Erythroblast (primary cell): ENCODE measurements at regions not wholly inside any gene's neighbourhood (a gene's known extent, or its start where the extent isn't known, plus 50 kb on each side); places are given as distances from the start of the nearest gene placed in this dataset.

Source experiments
- DNase-seq, 2 experiments: peaks; one replicate each; lab custom pipeline; 2025; lab: John Stamatoyannopoulos, UW
- GATA1 ChIP-seq: IDR thresholded peaks from 2 replicates; pipeline ENCODE4 v1.6.1; 2011; ENCODE audit warnings: low read depth, mild to moderate bottlenecking, control low read depth, low read length, moderate library complexity
- POLR2A ChIP-seq: IDR thresholded peaks from 2 replicates; pipeline ENCODE4 v1.6.1; 2011; ENCODE audit warnings: mild to moderate bottlenecking, low read length

GRCh38 chr10:60518745-60519144, 129.1 kb upstream of the ANK3 start:
- no peak for DNase-seq
- no peak for TF ChIP-seq GATA1
- no peak for TF ChIP-seq POLR2A

GRCh38 chr10:60517805-60518204, 128.1 kb upstream of the ANK3 start:
- no peak for DNase-seq
- TF ChIP-seq GATA1 (no peak), POLR2A (no peak)

GRCh38 chr10:60513281-60513680, 123.6 kb upstream of the ANK3 start:
- no peak for DNase-seq
- TF ChIP-seq GATA1 (no peak), POLR2A (no peak)

- TF ChIP-seq POLR2A (no peak), GATA1 (no peak)
- DNase-seq, result no peak
Measured at GRCh38 chr10:60511477-60512229, 122.0 kb upstream of the ANK3 start.

- no peak for DNase-seq
- no peak for TF ChIP-seq POLR2A
- no peak for TF ChIP-seq GATA1
Measured at GRCh38 chr10:60508831-60509230, 119.2 kb upstream of the ANK3 start.

GRCh38 chr10:60508037-60508436, 118.4 kb upstream of the ANK3 start:
- DNase-seq, result no peak
- TF ChIP-seq GATA1, result no peak
- TF ChIP-seq POLR2A, result no peak

- DNase-seq, result no peak
- TF ChIP-seq POLR2A (no peak), GATA1 (no peak)
Measured at GRCh38 chr10:60502621-60503020, 112.9 kb upstream of the ANK3 start.

- TF ChIP-seq POLR2A (no peak), GATA1 (no peak)
- no peak for DNase-seq
Measured at GRCh38 chr10:60498985-60499384, 109.3 kb upstream of the ANK3 start.

GRCh38 chr10:60497364-60497763, 107.7 kb upstream of the ANK3 start:
- DNase-seq, result no peak
- TF ChIP-seq POLR2A, result no peak
- TF ChIP-seq GATA1, result no peak

- TF ChIP-seq GATA1 (no peak), POLR2A (no peak)
- DNase-seq, result no peak
Measured at GRCh38 chr10:60496181-60496580, 106.5 kb upstream of the ANK3 start.

GRCh38 chr10:60495338-60496055, 105.8 kb upstream of the ANK3 start:
- no peak for DNase-seq
- no peak for TF ChIP-seq GATA1
- no peak for TF ChIP-seq POLR2A

GRCh38 chr10:60494774-60495173, 105.1 kb upstream of the ANK3 start:
- DNase-seq, result no peak
- TF ChIP-seq POLR2A (no peak), GATA1 (no peak)

- no peak for DNase-seq
- TF ChIP-seq POLR2A, result no peak
- no peak for TF ChIP-seq GATA1
Measured at GRCh38 chr10:60491162-60491561, 101.5 kb upstream of the ANK3 start.

- TF ChIP-seq POLR2A (no peak), GATA1 (no peak)
- DNase-seq, result no peak
Measured at GRCh38 chr10:60490013-60490412, 100.3 kb upstream of the ANK3 start.
